ENCODE measurements at regions not wholly inside any gene's neighbourhood (a gene's known extent, or its start where the extent isn't known, plus 50 kb on each side); places are given as distances from the start of the nearest gene placed in this dataset.

- ATAC-seq, result no peak
These were observed 82.6 kb upstream of the SYT13 start for GRCh38 chr11:45368697-45369096.

GRCh38 chr11:45366619-45367190 lies 80.6 kb upstream of the SYT13 start:
- ATAC-seq (no peak), DNase-seq (no peak)
- H3K4me1 ChIP-seq, result peaks cover 7% of the 10 kb centered on the region
- no peak overlapping the region for H3K4me3 ChIP-seq
- no peak overlapping the region for H3K27ac ChIP-seq
- intact Hi-C loops (cut with DNase I), result no loop called here
- no peaks in the 10 kb centered on the region for H3K9me3 ChIP-seq
- H3K36me3 ChIP-seq, result no peaks in the 10 kb centered on the region
- TF ChIP-seq CTCF (IDR thresholded peaks at IDR 0.05), result no peak
- H3K27me3 ChIP-seq, result no peaks in the 10 kb centered on the region

More at GRCh38 chr11:45368697-45369096, 82.6 kb upstream of the SYT13 start:
- Histone ChIP-seq H3K27ac (no peak overlapping the region), H3K27me3 (peaks cover 8% of the 10 kb centered on the region), H3K9me3 (no peaks in the 10 kb centered on the region), H3K4me1 (peaks cover 7% of the 10 kb centered on the region), H3K4me3 (no peak overlapping the region), H3K36me3 (no peaks in the 10 kb centered on the region)
- intact Hi-C loops (cut with DNase I), result no loop called here
- DNase-seq, result no peak
- TF ChIP-seq CTCF (IDR thresholded peaks at IDR 0.05), result no peak

GRCh38 chr11:45365961-45366618 lies 79.9 kb upstream of the SYT13 start:
- Histone ChIP-seq H3K4me3 (no peak overlapping the region), H3K27me3 (no peaks in the 10 kb centered on the region), H3K36me3 (no peaks in the 10 kb centered on the region), H3K4me1 (peaks cover 2% of the 10 kb centered on the region), H3K9me3 (no peaks in the 10 kb centered on the region), H3K27ac (no peak overlapping the region)
- no peak for TF ChIP-seq CTCF (IDR thresholded peaks at IDR 0.05)
- ATAC-seq, result peak; percentile 12
- intact Hi-C loops (cut with DNase I), result no loop called here
- DNase-seq, result no peak

GRCh38 chr11:45362636-45363035 lies 76.5 kb upstream of the SYT13 start:
- H3K27me3 ChIP-seq, result no peaks in the 10 kb centered on the region
- H3K27ac ChIP-seq, result no peak overlapping the region
- no peak for DNase-seq
- no peaks in the 10 kb centered on the region for H3K4me1 ChIP-seq
- TF ChIP-seq CTCF (IDR thresholded peaks at IDR 0.05), result no peak
- no peak overlapping the region for H3K4me3 ChIP-seq
- intact Hi-C loops (cut with DNase I), result no loop called here
- no peak for ATAC-seq
- no peaks in the 10 kb centered on the region for H3K9me3 ChIP-seq
- H3K36me3 ChIP-seq, result no peaks in the 10 kb centered on the region

- Histone ChIP-seq H3K36me3 (no peaks in the 10 kb centered on the region), H3K4me1 (no peaks in the 10 kb centered on the region), H3K27ac (no peak overlapping the region), H3K4me3 (no peak overlapping the region), H3K27me3 (no peaks in the 10 kb centered on the region), H3K9me3 (no peaks in the 10 kb centered on the region)
- ATAC-seq, result no peak
- DNase-seq, result no peak
- TF ChIP-seq CTCF (IDR thresholded peaks at IDR 0.05), result no peak
- intact Hi-C loops (cut with DNase I), result no loop called here
These were observed 75.4 kb upstream of the SYT13 start for GRCh38 chr11:45361551-45361950.
